C4-2B (cell line): ENCODE measurements at regions not wholly inside any gene's neighbourhood (a gene's known extent, or its start where the extent isn't known, plus 50 kb on each side); places are given as distances from the start of the nearest gene placed in this dataset.

Source experiments
- CTCF ChIP-seq: fragments of 450-650 bp; conservative IDR thresholded peaks from 2 replicates; pipeline ENCODE4 v1.5.1; 2017; ENCODE audit warnings: mild to moderate bottlenecking
- ZFX ChIP-seq: fragments of 450-650 bp; IDR thresholded peaks from 2 replicates; pipeline ENCODE4 v1.6.1; 2017

GRCh38 chr3:104588442-104588841 lies 778.3 kb upstream of the ALCAM start:
- no peak for TF ChIP-seq CTCF
- no peak for TF ChIP-seq ZFX
